IMR-90 (cell line): ENCODE measurements at regions not wholly inside any gene's neighbourhood (a gene's known extent, or its start where the extent isn't known, plus 50 kb on each side); places are given as distances from the start of the nearest gene placed in this dataset.

ENCODE experiments used
- ATAC-seq: fragments of 200-7000 bp; cut with Tn5 transposase; 2 replicates; pipeline ENCODE4 v1.9.1; 2020; ENCODE audit warnings: low read depth, mild to moderate bottlenecking, moderate library complexity
- BruUV-seq: library from RNA; stranded (reverse); fragments of 400-500 nt; replicated peaks from 2 replicates; lab custom pipeline; 2021; lab: Mats Ljungman, UMichigan
- CTCF ChIA-PET: fragments of 300-600 bp; formaldehyde crosslinking; extraction: SDS; loops from one replicate; lab custom pipeline; 2021; ENCODE audit warnings: antibody characterized with exemption; lab: Yijun Ruan, JAX
- POLR2A ChIA-PET: fragments of 300-600 bp; sonication (Branson Sonifier 250); formaldehyde crosslinking; loops from one replicate; lab custom pipeline; 2022; ENCODE audit warnings: antibody characterized with exemption; ENCODE audit not compliant: unreplicated experiment; lab: Charles Lee
- DNase-seq: peaks from one replicate; pipeline ENCODE4 v3.0.0; 2013
- H2AFZ ChIP-seq: replicated peaks from 2 replicates; pipeline ENCODE3; 2013; ENCODE audit warnings: low read length, mild to moderate bottlenecking; ENCODE audit not compliant: poor library complexity
- H2AK5ac ChIP-seq: 2 replicates; pipeline ENCODE4 v1.6.1; 2013; ENCODE audit warnings: low read depth, low read length, inconsistent platforms
- H2AK9ac ChIP-seq: replicated peaks from 2 replicates; pipeline ENCODE3; 2013; ENCODE audit warnings: mild to moderate bottlenecking, low read depth, low read length, moderate library complexity; ENCODE audit not compliant: poor library complexity
- H2BK120ac ChIP-seq: 2 replicates; pipeline ENCODE4 v1.6.1; 2013; ENCODE audit warnings: low read depth, low read length, inconsistent platforms
- H2BK15ac ChIP-seq: 3 replicates; pipeline ENCODE4 v1.6.1; 2013; ENCODE audit warnings: low read depth, low read length, inconsistent platforms
- H2BK20ac ChIP-seq: 2 replicates; pipeline ENCODE4 v1.6.1; 2013; ENCODE audit warnings: low read depth, mild to moderate bottlenecking, inconsistent platforms, low read length, moderate library complexity
- H2BK5ac ChIP-seq: 2 replicates; pipeline ENCODE4 v1.6.1; 2013; ENCODE audit warnings: mild to moderate bottlenecking, low read depth, low read length, inconsistent platforms; ENCODE audit not compliant: poor library complexity, severe bottlenecking
- H3K14ac ChIP-seq: replicated peaks from 2 replicates; pipeline ENCODE4 v1.6.1; 2013; ENCODE audit warnings: low read depth, low read length, inconsistent platforms
- H3K18ac ChIP-seq: 2 replicates; pipeline ENCODE4 v1.6.1; 2013; ENCODE audit warnings: low read depth, low read length, control low read depth
- H3K23ac ChIP-seq: 2 replicates; pipeline ENCODE4 v1.6.1; 2013; ENCODE audit warnings: low read depth, low read length, inconsistent platforms
- H3K27ac ChIP-seq: 2 replicates; pipeline ENCODE4 v1.5.1; 2013; ENCODE audit warnings: mild to moderate bottlenecking, control low read depth, low read length; ENCODE audit not compliant: insufficient read depth
- H3K27me3 ChIP-seq: 2 replicates; pipeline ENCODE4 v1.6.1; 2013; ENCODE audit warnings: low read length; ENCODE audit not compliant: control insufficient read depth, insufficient read depth
- H3K36me3 ChIP-seq: 2 replicates; pipeline ENCODE4 v1.6.1; 2013; ENCODE audit warnings: low read length, mixed read lengths; ENCODE audit not compliant: control insufficient read depth, insufficient read depth
- H3K4ac ChIP-seq: 2 replicates; pipeline ENCODE4 v1.6.1; 2013; ENCODE audit warnings: low read depth, low read length, inconsistent platforms
- H3K4me1 ChIP-seq: 2 replicates; pipeline ENCODE4 v1.6.1; 2013; ENCODE audit warnings: low read length, mixed read lengths; ENCODE audit not compliant: control insufficient read depth, insufficient read depth
- H3K4me2 ChIP-seq: 2 replicates; pipeline ENCODE4 v1.6.1; 2013; ENCODE audit warnings: low read depth, mild to moderate bottlenecking, control low read depth, low read length, moderate library complexity
- H3K4me3 ChIP-seq: 2 replicates; pipeline ENCODE4 v1.5.1; 2013; ENCODE audit warnings: low read depth, mild to moderate bottlenecking, control low read depth, low read length, moderate library complexity; ENCODE audit not compliant: insufficient read depth
- H3K56ac ChIP-seq: 2 replicates; pipeline ENCODE4 v1.6.1; 2013; ENCODE audit warnings: low read length, inconsistent platforms; ENCODE audit not compliant: insufficient read depth; ENCODE audit errors: extremely low read depth
- H3K79me1 ChIP-seq, 2 experiments: 2 replicates each; pipeline ENCODE4 v1.6.1; 2013; ENCODE audit warnings: low read length in 2 of 2, inconsistent platforms in 1 of 2, low read depth in 1 of 2
- H3K9ac ChIP-seq: 2 replicates; pipeline ENCODE4 v1.6.1; 2013; ENCODE audit warnings: low read depth, low read length, control low read depth
- H3K9me1 ChIP-seq: 2 replicates; pipeline ENCODE4 v1.6.1; 2013; ENCODE audit warnings: low read length, inconsistent platforms; ENCODE audit not compliant: insufficient read depth
- H3K9me3 ChIP-seq: 2 replicates; pipeline ENCODE4 v1.6.1; 2013; ENCODE audit warnings: low read length; ENCODE audit not compliant: control insufficient read depth, insufficient read depth
- H4K20me1 ChIP-seq: 2 replicates; pipeline ENCODE4 v1.6.1; 2013; ENCODE audit warnings: low read length, inconsistent platforms; ENCODE audit not compliant: insufficient read depth
- H4K5ac ChIP-seq: 2 replicates; pipeline ENCODE4 v1.6.1; 2013; ENCODE audit warnings: mild to moderate bottlenecking, low read depth, low read length, control low read depth
- H4K8ac ChIP-seq, 2 experiments: 2 replicates each; pipeline ENCODE4 v1.6.1; 2013; ENCODE audit warnings: low read depth in 2 of 2, low read length in 2 of 2, control low read depth in 1 of 2, inconsistent platforms in 1 of 2
- H4K91ac ChIP-seq: 2 replicates; pipeline ENCODE4 v1.6.1; 2013; ENCODE audit warnings: low read depth, low read length, inconsistent platforms; ENCODE audit not compliant: insufficient read depth
- MAZ ChIP-seq: IDR thresholded peaks from 2 replicates; pipeline ENCODE4 v1.6.1; 2012; ENCODE audit warnings: low read depth, mild to moderate bottlenecking, low read length, improper control_type of control experiment, moderate library complexity, borderline replicate concordance
- RAD21 ChIP-seq: IDR thresholded peaks from 2 replicates; pipeline ENCODE4 v1.6.1; 2012; ENCODE audit warnings: low read length, improper control_type of control experiment
- USF2 ChIP-seq: fragments of 150-350 bp; IDR thresholded peaks from 2 replicates; pipeline ENCODE4 v1.6.1; 2017; ENCODE audit warnings: mild to moderate bottlenecking, antibody characterized with exemption, low read length, low read depth
- WGBS, 2 experiments: methylation state at CpG; one replicate each; pipeline versions ENCODE4 v1.1.5 to v1.1.7; 2013; ENCODE audit warnings: missing lambda C conversion rate in 2 of 2; ENCODE audit not compliant: insufficient read length in 1 of 2; ENCODE audit errors: extremely low coverage in 2 of 2; 5-methylcytosine and 5-hydroxymethylcytosine counted together
- dilution Hi-C: fragments of 300-500 bp; cut with HindIII; formaldehyde crosslinking; loops from one replicate; pipeline ENCODE4 v1.14.3; 2018; ENCODE audit warnings: low sequenced_read_pairs; ENCODE audit not compliant: unreplicated experiment
- in situ Hi-C: fragments of 300-500 bp; cut with MboI; formaldehyde crosslinking; loops from 3 replicates; pipeline ENCODE4 v1.14.3; 2019; ENCODE audit warnings: low sequenced_read_pairs, inconsistent platforms, mixed read lengths
- intact Hi-C: fragments of 100-400 bp; cut with micrococcal nuclease; formaldehyde crosslinking; loops from 2 replicates; pipeline ENCODE4 v1.10.0; 2022

GRCh38 chr9:92180002-92180400, 64.8 kb upstream of the SPTLC1 start (continued):
- TF ChIP-seq USF2 = no peak
- no peak for TF ChIP-seq RAD21

- no peak overlapping the region for H3K4me3 ChIP-seq
- H3K56ac ChIP-seq = no peak overlapping the region
- no peak overlapping the region for H3K27ac ChIP-seq
- no peaks in the 10 kb centered on the region for H3K36me3 ChIP-seq
- peak overlapping the region; percentile 84 for H2AK5ac ChIP-seq
- H3K27me3 ChIP-seq = no peaks in the 10 kb centered on the region
- peak overlapping the region; percentile 96 for H3K4ac ChIP-seq
- no TSS peak for BruUV-seq
- no peak overlapping the region for H3K9ac ChIP-seq
- peak overlapping the region; percentile 98 for H2BK120ac ChIP-seq
- DNase-seq = no peak
- peak overlapping the region; percentile 60 for H4K5ac ChIP-seq
- no peak for TF ChIP-seq MAZ
- TF ChIP-seq USF2 = no peak
- peak overlapping the region; percentile 96 for H4K91ac ChIP-seq
- H3K9me1 ChIP-seq = peaks cover 15% of the 10 kb centered on the region
- H3K79me1 ChIP-seq = no peaks in the 10 kb centered on the region
- 0 out of 2 replicates have a peak overlapping the region, but pooled peaks have one; percentile 72 for H3K23ac ChIP-seq
- POLR2A ChIA-PET = no interaction called here
- dilution Hi-C loops (no loop called here), intact Hi-C loops (no loop called here), in situ Hi-C loops (no loop called here)
- peaks cover 12% of the 10 kb centered on the region for H3K4me1 ChIP-seq
- peak overlapping the region; percentile 45 for H2BK5ac ChIP-seq
- no peak overlapping the region for H2AFZ ChIP-seq
- no peak for ATAC-seq
- peak overlapping the region; percentile 70 for H3K14ac ChIP-seq
- peak overlapping the region; percentile 67 for H2BK15ac ChIP-seq
- H2BK20ac ChIP-seq = peak overlapping the region; percentile 95
- H2AK9ac ChIP-seq = peak overlapping the region; percentile 17
- no peaks in the 10 kb centered on the region for H4K20me1 ChIP-seq
- CTCF ChIA-PET = interaction anchor here (1.2 to 1.9 kb wide), 2 partner anchors 39 to 63 kb away, joined by 4 read pairs; no protein-coding TSS in a partner anchor
- peak overlapping the region; percentile 50 for H3K18ac ChIP-seq
- peak overlapping the region in 1 of 2 experiments; percentile 67; a peak in 3 of 4 replicates for H4K8ac ChIP-seq
- 60% methylated on average over 1 of the region's 11 CpGs; no CpG with 5 or more reads in 1 of the 2 experiments for WGBS, 2 experiments
- H3K9me3 ChIP-seq = peaks cover 3% of the 10 kb centered on the region
- no peak overlapping the region for H3K4me2 ChIP-seq
These were observed 64.2 kb upstream of the SPTLC1 start for GRCh38 chr9:92179286-92180001.
